ACHN (cell line): ENCODE measurements at regions not wholly inside any gene's neighbourhood (a gene's known extent, or its start where the extent isn't known, plus 50 kb on each side); places are given as distances from the start of the nearest gene placed in this dataset.

ENCODE experiments used
- DNase-seq: peaks from one replicate; pipeline ENCODE4 v3.0.0-alpha.2; 2015
- in situ Hi-C: cut with HindIII; loops from 2 replicates; pipeline ENCODE4 v1.10.0; 2017; ENCODE audit warnings: low sequenced_read_pairs, low pct_ligation_motif_present, low pct_unique_long_range_greater_than_20kb

DNA sequence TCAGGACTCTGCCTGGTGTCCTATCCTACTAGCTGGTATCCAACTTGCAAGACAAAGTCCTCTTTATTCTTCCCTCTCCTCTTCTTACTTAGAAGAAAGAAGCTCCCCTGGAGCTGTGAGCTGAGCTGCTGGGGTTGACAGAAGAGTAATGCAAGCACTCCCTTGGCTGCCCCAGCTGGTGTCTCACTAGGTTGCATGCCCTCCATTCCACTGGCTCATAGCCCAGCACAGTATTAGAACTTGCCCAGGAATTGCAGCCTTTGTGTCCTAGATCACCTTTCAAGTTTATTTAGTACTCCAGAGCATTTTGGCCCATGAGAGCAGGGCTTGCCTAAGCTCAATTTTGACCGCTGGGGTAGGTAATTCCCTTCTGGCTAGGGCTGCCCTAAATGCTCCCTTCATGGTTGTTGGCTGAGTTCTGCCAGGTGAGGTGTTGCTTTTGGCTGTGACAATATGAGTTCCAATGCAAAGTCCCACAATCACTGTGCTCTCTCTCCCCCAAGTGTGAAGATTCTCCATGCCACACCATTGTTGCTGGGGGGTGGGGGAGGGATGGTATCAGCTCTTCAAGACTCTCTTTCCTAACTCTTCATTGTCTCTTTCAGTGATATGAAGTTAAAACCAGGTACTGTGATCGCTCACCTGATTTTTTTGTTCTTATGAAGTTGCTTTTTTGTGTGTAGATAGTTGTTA is 317.4 kb upstream of the DDHD1 start:
- in situ Hi-C loops = no loop called here
- no peak for DNase-seq

DNA sequence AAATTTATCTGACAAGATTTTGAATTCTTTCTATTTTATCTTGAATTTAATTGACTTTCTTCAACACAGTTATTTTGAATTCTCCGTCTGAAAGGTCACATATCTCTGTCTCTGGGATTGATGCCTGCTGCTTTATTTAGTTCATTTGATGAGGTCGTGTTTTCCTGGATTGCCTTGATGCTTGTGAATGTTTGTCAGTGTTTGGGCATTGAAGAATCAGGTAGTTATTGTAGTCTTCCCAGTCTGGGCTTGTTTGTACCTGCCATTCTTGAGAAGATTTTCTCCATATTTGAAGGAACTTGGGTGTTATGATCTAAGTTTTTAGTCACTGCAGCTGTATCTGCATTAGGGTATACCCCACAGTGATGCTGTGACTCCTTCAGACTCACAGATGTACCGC is 315.8 kb upstream of the DDHD1 start:
- in situ Hi-C loops = no loop called here

DNA sequence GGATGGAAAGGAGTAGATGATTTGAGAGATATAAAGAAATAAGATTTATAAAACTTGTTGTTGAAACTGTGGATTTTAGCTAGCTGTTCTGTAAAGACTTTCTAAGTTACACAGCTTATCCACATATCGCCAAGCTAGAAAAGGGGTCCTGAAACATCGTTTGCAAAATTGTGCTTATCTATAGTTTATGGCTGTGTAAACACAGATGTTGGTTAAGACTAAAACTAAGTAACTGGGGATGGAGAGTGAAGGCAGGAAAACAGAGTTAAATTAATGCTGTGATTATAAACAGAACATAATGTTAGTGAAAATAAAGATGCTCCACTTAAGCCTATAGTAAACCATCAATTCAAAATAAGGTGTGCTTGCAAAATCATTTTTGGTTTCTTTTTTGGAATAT is 311.3 kb upstream of the DDHD1 start:
- in situ Hi-C loops = no loop called here
- DNase-seq = no peak

More for the DNA sequence above, 315.8 kb upstream of the DDHD1 start:
- DNase-seq = no peak

DNA sequence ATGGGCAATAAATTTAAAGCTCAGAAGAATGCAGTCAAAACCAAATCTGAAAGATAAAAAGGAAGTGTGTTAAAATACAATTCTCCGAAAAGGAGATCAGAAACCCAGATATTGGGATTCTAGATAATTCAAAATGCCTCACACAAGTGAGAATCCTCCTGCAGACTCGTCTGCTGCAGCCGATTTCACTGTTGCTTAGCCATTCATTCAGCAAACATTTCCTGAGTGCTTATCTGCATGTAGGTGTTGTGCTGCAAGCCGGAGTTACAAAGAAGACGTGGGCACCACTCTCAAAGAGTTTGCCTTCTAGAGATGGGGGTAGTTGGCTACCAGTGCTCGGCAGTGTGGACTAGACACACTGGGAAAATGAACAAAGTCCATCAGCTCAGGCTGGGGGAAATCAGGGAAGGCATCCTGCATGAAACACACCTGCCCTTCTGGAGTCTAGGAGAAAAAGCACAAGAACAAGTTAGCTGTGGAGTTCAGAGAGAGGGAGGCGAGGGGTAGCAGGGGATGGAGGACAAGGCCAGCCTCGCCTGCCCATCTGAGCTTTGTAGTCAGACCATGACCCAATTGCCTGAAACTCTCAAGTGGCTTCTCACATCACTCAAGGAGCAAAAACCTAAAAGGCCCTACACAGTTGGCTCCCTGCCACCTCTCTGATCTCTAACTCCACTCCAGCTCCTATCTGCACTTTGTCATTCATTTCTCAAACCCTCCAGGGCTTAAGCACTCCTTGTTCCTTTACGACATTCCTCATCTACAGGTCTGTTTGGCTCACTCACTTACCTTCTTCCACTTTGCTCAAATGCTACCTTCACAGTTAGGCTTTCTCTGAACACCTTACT is 310.0 kb upstream of the DDHD1 start:
- in situ Hi-C loops = no loop called here
- DNase-seq = no peak

DNA sequence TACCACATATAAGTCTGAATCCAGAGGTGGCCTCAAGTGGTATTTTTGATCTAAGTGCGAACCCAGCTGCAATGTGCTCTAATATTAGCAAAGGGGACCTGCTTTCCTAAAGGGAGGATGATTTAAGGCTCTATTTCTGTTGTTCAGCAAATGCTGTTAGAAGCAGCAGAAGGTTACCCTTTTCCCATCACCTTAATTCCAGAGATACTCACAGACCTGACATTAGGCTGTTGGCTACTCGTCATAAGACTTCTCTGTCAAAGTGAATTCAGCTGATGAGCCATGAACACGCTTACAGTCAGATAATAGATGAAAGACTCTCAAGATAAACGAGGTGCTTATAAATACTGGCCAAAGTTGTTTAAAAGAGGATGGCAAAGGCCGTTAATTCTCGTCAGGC is 308.7 kb upstream of the DDHD1 start:
- no peak for DNase-seq
- in situ Hi-C loops = no loop called here

DNA sequence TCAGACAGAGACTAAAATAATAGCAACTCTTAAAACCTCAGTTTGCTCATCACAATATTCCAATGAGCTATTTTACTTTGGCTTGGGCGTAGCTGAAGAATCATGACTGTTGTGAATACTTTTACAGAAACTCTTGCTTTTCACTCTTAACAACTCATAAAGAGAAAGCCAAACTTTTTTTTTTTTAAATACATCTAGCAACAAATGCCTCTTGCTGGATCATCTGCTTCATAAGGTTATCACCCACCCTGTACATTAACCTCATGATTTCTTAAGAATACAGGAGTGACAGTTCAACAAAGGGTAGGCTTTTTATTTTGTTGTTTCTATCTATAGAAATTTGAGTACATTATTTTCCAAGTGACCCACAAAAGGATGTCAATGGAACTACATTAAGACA is 307.4 kb upstream of the DDHD1 start:
- in situ Hi-C loops = no loop called here
- DNase-seq = no peak

DNA sequence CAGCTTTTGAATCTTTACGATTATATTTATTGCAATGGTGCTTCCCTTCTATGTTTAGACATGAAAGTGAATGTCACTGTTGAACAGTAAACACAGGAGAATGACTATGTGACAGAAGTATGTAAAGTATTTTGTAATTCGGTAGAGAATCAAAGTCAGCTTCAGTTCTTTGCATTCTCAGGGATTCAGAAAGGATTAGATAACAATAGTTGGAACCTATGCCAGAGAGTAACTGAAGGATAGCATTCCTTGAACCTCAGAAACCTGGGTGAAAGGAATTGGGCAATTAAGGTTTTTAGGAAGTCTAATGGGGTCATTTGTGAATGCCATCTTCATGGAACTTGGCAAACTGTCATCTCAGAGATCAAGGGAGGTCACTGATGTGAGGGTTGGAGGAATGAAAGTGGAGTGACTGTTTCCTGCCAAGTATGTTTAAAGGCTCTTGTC is 305.3 kb upstream of the DDHD1 start:
- DNase-seq = peak; percentile 19

DNA sequence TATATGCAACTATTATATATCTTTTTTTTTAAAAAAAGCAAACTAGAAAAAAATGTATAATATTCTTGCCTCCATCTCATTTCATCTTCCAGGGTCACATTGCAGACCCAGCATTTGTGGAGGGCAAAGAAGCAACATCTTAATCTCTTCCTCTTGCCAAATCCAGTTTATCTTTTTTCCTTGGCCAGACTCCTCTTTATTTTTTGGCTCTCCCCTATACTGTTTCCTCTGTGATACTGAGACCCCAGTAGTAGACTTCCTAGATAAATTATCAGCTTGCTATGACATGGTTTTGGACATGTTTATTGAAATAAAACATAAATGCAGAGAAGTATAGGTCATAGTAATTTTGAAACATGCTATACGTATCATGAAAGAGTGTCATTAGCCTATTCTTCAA is 303.8 kb upstream of the DDHD1 start:
- in situ Hi-C loops = no loop called here
- no peak for DNase-seq

More for the DNA sequence above, 305.3 kb upstream of the DDHD1 start:
- in situ Hi-C loops = no loop called here

DNA sequence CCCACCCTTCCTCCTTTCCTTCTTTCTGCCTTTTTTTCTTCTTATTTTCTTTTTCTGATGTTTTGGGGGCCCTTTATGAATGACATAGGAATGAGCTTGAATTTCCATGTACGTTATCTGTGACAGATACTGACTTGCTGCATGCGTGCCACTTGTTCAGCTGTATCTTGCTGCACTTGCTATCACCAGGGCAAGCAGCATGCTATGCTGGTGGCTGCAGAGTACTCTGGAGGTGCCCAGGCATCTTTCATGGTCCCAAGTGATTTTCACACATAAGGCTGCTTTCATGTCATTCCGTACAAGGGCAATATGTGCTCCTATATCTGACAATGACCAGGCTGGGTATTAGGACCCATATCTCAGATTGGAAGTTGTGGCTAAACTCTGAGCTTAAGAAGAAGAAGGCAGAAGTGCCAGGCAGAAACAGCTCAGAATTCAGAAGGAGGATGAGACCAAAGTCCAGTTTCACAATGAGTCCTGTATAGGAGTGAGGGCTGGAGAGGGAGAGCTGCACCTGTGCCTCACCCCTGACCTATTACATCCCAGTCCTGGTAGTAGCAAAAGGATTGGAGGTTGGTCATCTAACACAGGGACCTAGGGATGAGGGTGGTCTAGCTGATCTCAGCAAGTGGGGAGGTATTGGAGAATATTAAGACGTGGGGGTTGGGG is 299.0 kb upstream of the DDHD1 start:
- DNase-seq = no peak
- in situ Hi-C loops = no loop called here

DNA sequence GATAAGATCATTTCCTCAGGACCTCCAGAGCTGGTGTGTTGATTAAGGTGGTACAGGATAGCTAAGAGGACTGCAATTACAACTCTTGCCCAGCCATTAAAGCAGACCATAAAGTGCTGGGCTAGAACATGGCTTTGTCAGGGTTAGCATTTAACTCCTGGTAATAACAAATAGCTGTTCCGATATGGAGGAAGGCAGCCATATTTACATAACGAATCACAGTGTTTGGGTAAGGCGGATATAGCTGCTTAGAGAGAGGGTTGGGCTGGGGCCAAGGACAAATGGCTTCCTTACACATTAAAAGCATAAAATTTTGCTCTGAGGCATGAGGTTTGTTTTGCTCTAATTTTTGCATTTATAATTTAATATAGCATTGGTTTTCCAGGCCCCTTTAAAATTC is 297.7 kb upstream of the DDHD1 start:
- DNase-seq = no peak
- in situ Hi-C loops = no loop called here

DNA sequence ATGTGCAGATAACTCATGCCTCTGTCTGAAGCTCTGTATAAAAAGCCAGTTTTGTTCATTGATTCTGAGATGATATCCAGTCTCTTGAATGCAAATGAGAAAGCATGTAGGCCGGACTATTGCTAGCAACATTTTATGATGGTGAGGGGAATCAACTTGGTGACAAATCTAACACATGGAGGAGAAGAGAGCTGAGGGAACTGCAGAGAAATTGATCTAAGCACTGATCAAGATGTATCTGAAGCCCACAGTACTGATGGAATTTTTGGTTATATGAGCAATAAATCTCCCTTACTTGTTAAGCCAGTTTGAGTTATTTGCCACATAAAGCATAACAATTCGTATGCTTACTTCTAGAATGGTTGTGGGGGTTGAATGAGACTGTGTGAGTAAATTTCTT is 295.6 kb upstream of the DDHD1 start:
- in situ Hi-C loops = no loop called here
- no peak for DNase-seq

DNA sequence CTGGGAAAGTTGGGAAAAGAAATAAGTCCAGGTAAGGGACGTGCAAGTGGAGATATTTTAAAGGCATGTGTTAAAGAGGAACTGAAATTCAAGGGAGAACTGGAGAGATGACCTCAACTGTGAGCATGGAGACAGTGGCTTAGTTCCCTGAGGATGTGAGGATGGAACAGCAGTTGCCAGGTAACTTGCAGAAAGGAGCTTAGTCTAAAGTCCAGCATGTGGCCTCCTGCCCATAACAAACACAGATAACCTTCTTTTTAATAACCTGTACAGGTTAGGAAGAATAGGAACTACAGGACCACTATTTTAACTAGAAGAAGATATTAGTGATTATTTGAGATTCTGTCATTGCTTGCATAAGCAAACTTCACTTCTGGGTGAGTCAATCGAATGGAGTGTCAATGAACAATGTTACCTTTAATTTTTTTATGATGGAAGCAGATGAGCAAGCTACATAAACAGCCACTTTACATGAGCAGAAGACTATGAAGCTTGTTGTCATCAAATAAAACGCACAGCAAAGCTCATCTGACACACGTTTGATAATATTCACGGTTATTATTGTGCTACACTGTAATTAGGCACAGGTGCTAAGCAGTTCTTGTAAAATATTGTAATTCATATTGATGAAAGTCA is 291.7 kb upstream of the DDHD1 start:
- DNase-seq = no peak
- in situ Hi-C loops = no loop called here

DNA sequence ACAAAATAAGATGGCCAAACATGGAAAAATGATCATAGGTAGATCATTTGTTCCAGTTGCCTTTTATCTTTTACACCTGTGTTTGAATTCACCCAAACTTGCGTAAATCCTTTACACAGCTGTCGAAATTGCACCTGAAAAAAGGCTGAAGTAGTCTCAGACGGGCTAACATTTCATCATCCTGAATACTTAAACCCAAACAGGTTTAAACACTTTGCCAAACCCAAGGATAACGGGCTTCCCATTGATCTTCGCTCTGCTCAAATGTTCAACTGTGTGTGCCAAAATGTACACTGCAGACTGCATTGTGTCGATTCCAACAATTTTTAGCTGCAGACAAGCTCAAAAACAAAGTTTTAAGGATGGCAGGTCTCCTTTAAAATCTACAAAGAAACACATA is 288.7 kb upstream of the DDHD1 start:
- DNase-seq = no peak
- in situ Hi-C loops = no loop called here

DNA sequence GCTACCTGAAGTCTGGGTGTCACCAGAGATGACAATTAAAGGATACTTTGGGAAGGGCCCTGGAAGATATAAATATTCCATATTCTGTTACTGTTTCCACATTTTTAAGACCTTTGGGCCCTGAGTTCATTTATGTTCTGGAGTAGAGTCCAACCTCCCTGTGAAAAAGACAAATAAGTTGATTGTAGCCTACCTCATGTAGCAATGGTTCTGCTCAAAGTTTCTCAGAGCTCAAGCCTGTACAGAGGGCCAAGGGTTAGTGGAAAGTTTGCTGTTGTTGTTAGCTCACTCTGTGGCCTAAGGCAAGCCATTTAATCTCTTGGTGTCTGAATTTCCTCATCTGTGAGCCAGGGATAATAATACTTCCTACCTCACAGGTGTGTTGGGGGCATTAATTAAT is 284.7 kb upstream of the DDHD1 start:
- no peak for DNase-seq
- in situ Hi-C loops = no loop called here

DNA sequence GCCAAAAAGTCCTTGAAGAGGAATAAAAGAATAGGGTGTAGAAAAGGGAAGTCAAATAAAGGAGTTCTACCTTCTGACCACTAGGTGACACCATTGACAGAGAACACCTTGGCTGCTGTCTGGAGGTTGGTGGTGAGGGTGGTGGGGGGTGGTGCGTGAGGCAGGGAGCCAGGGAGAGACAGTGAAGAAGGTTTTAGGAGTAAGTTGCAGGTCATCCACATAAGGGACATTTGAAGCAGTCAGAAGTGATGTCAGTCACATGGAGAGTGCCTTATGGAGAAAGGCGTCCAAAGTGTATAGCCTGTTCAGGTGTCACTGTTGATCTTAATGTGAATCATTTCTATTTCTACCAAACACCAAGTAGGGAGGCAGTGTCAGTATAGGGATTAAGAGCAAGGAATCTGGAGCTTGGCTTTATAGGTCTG is 279.3 kb upstream of the DDHD1 start:
- peak; percentile 39 for DNase-seq
- in situ Hi-C loops = no loop called here

DNA sequence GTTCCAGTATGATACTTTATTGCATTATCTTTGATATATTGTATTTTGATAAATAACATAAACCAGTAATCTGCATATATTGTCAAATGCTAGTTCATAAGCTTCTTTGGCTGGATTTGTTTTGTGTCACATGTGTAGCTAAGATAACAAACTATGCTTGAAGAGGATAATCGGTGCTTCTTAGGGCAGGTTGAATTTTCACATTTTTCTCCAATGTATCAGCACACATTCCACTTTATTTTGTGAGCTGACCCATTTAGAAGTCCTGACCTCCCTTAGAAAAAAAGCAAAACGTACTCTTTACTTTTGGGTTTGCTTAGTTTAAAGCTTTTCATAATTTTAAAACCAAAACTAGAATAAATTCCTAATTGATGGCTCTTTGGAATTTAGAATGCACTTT is 277.7 kb upstream of the DDHD1 start:
- in situ Hi-C loops = no loop called here
- no peak for DNase-seq

DNA sequence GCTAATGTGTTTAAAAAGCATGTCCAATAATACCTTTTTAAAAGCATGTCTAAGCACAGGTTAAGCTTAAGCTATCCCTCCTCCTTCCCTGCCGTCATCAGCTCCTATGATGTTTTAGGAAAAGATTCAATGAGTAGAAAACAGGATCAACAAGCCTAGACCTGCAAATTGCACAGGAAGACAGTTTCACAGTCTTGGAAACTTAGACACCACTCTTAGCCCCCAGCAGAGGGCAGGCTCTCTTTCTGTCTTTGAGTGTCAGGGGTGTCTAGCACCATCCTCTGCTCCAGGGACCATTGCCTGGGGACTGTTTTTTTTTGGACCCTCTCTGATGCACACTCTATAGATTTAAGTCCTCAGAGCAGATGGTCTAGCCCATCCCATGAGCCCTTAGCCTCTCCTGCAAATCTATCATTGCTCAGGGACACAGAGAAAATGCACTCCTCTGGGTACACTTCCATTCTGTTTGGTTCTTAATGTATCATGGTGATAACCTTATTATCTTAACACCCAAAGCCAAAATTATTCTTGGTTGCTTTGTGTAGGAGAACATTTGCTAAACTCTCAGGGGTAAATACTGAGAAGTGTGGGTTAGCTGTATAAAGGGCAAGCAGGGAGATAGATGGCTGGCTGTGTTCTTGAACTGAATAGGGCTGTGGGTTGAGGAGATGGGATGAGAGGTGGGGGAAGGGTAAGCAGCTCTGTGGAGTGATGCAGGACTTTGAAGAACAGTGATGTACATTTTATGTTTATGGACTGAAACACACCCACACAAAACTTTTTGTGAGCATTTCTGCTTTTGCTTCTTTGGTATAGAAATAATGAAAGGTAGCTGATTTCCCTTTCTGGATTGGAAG is 259.9 kb upstream of the DDHD1 start:
- DNase-seq = peak; percentile 10
- in situ Hi-C loops = no loop called here

DNA sequence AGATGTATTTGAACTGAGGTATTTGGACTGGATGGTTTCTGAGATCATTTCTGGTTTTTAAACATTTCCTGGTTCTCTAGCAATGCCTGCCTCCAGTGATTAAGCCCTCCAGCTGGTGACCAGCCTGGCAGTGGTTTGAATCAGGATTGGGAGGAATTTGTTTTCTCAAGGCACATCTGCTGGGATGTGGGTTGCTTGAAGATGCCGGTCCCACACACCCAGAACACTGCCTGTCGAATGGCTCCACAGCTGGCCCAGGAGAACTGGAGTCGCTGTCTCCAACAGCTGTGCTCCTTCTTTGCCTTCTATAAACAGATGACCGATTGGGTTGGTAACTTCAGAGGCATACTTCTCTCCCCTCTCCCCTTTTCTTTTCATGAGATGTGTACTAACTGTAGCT is 258.0 kb upstream of the DDHD1 start:
- in situ Hi-C loops = no loop called here
- DNase-seq = no peak
